ENCODE measurements at regions not wholly inside any gene's neighbourhood (a gene's known extent, or its start where the extent isn't known, plus 50 kb on each side); places are given as distances from the start of the nearest gene placed in this dataset.

DNA sequence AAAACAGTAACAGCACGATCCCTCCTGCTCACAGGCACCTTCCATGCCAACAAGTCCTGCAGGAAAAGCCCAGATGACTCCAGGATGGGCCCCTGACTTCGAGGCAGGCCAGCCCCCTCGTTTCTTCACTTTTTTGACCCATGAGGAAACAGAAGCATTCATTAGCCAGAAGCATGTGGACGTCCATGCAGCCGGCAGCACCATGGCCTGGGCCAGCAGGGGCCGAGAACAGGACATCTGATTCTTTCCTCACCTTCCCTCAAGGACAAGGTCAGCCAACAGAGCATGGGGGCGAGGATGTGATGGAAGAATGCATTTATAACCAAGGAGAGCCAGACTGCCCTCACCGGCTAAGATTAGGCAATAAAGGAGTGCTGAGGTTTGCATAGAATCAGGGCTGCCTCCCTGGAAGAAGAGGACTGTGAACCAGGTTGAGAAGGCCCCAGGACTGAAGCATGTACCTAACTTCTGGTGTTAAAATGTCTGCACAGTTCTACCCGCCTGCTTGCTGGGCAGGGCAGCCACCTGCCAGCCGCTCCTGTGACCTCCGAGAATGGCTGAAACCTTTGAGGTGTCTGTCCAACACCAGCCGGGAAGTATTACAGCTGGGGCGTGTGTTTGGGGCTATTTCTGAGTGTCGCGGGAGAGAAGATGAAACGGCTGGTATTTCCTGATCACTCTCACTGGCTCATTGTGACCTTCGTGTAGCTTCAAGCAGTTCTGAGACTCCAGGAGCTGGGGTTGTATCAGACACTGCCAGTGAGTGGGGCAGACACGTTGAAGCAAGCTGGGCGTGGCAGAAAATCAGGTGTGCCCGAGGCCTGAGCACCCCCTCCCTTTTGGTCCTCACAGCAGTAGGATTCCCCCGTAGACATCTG is 94.0 kb upstream of the TNRC6C start:
- FAIRE-seq: no peak

DNA sequence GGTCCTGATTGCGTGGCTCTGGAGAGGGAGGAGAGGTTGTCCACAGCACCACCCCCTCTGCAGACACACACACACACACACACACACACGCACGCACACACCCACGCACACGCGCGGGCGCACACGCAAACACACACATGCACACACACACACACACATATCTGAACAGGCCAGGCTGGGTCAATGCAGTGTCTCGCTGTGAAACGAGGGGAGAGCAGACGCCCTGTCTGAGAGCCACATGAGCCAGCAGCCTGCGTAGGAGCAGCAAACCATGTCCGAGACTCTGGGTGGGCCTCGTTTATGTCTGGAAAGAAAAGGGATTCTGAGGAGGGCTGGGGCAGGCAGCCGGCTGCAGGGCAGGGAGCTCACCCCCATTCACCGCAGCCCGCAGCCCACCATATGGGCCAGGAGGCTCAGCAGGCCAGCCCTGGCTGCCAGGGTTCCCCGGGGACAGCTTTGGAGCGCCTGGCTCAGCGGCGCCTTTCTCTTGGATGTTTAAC is 93.3 kb upstream of the TNRC6C start:
- FAIRE-seq: no peak

DNA sequence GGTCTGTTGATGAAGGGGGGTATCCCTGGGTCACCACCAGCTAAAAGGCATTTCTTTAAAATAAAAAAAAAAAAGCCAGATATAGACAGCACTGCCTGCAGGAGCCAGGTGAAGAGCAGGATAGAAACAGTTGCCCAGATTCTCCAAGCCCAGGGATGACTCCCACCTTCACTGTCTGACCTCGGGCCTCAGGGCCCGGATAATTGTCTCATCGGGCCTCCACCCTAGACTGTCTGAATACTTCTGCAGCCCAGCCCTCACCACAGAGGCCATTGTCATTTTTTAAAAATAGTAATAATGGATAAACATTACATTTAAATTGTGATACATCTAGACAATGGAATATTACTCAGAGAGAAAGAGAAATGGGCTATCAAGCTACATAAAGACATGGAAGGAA is 92.8 kb upstream of the TNRC6C start:
- FAIRE-seq: no peak

DNA sequence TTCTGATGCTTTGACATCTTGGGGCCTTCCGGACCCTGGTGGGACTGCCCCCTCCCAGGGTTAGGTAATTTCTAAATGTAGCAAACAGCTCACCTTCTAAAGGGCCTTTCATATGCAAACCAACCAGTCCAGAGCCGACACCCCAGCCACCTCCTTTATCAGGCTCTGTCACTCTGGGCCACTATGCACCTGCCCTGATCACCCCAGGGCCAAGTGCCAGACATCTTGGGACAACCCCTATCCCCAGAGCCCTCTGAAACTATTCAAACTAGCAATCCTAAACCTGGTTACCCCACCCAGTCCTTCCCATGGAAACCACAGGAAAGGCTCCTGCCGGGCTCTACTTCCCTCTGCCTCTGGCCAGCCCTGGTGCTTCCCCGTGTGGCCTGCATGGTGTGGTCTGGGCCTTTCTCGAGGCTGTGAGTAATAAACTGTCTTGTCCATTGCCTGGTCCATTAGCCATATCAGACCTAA is 91.2 kb upstream of the TNRC6C start:
- no peak for FAIRE-seq

DNA sequence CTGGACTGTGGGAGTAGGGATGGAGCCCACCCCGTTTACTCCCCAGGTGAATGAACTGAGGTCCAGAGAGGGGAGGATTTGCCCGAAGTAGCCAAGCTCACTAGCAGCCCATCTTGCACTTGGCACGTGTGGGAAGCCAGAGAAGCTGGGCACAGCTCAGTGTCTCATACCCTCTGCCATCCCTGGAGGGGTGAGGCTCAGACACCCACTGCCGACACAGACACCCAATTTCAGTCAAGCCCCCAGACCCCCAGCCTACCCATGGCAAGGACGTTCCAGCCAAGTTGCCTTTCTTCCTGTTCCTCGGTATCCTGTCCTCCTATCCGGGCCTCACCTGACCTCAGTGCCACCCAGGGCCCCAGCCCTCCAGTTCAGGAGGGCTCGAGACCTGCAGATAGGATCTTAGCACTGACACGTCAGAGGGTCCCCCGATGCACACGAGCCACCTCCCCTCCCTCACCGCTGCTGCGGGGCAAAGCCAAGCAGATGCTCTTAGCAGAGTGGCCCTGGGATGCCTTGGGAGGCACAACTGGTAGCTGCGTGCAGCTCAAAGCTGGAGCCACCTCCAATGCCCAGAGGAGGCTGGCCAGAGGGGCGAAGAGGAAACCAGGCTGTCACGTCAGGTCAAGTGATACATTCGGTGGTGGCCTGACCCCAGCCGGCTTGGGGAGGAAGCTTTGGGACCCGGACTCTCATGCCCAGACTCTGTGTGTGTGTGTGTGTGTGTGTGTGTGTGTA is 90.4 kb upstream of the TNRC6C start:
- no peak for FAIRE-seq

DNA sequence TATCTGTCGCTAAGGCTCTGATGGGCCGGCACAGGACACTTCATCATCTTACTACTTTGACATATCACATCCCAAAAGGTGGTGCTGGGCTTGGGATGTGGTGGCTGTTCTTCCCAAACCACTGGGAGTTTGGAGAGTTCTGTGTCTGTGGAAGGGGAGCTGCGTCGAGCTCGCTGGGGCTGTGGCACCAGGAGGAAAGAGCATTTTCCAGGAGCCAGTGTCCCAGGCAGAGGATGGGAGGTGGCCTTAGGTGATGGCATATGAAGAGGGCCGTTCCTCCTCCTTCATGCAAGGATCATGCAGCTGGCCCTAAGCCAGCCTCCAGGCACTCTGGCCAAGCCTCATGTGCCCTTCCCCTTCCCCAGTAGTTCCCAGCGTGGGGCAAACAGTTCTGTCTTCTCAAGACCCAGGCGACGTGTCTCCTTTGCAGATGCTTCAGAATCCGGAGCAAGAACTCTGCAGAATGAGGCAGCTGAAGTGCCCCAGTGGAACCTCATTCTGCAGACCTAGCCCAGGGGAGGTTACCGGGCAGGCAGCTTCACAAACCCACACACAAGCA is 89.4 kb upstream of the TNRC6C start:
- no peak for FAIRE-seq

DNA sequence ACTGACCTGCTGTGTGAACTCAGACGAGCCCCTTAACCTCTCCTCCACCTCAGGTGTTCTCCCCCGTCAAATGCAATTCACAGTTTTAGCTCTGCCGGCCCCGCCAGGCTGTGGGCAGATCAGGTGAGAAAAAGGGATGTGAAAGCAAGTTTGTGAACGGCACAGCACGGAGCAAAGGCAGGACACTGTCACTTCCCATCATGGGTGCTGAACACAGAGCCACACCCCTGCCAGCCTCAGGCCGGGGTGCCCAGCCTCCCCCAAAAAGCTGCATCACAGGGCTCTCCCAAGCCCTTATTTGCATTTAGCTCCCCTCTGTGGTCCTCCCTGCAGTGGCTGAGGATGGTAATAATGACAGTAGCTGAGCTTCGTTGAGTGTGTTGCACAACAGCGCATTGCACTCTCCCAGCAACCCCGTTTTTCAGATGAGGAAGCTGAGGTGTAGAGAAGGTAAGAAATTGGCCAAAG is 88.8 kb upstream of the TNRC6C start:
- FAIRE-seq: no peak

DNA sequence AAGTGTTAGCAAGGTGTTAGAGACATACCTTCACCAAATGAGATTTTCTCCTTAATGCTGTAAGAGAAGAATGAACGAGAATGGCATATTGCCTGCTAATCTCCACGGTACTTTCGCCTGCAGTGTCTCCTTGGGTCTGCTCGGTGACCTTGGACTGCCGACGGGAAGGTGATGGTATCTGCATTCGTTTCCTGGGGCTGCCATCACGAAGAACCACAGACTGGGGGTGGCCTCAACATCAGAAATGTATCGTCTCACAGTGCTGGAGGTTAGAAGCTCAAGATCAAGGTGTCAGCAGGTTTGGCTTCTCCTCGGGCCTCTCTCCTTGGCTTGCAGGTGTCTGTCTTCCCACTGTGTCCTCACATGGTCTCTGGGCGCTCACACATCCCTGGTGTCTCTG is 86.3 kb upstream of the TNRC6C start:
- no peak for FAIRE-seq

DNA sequence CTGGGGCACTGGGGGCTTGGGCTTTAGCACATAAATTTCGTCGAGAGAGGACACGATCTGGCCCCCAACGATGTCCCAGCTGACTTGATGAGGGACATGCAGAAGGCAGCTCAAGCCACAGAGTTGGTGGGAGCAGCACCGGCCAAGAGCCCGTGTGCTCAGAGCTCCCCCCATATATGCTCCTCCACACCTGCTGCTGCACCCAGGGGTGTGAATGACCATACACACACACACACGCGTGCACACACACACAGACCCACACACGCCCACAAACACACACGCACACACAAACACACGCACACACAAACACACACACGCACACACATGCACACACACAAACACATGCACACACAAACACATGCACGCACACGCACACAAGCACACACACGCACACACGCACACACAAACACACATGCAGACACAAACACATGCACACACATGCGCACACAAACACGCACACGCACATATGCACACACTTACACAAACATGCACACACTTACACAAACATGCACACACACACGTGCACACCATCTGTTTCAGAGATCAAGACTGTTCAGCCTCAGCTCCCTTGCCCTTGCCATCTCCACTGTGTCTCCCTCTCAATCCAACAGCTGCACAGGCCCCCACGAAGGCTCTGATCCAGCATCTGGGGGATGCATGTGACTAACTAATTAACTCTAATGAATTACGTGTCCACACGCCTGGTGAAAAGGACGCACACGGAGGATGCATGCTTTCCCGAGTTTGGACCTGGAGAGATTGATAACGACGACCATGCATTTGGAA is 85.6 kb upstream of the TNRC6C start:
- FAIRE-seq: no peak

DNA sequence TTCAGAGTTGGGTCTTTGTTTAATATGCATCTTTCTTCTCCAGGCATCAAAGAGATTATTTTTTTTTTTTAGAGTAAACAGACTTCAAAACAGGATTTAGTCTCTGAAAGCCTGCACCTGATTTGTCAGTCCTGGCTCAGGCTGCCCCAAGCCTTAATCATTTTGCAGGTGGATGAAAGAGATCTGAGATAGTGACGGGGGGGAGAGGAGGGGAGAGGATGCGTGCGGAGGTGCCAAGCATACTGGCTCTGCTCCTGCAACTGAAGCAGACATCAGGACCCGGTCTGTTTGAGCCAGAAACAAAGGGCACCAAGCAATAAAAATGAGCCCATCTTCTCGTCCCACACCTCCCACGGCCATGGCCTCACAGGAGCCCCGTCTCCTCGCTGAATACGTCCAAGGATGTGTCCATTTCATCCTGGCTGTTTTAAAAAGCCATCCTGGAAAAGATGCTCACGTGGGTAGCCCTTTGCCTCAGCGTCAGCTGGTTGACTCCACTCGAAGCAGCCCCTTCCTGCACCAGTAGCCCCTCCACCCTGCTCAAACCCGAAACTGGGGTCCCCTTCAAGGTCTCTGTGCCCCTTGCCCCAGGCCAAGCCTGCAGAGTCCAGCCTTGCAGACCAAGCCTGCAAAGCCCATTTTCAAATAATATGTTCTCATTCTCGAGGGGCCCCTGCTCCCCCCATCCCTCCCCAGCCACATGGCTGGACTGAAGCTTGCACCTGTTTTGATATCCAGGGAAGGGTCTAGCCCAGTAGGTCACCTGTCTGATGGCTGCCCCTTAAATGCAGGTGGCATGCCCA is 84.8 kb upstream of the TNRC6C start:
- FAIRE-seq: no peak

DNA sequence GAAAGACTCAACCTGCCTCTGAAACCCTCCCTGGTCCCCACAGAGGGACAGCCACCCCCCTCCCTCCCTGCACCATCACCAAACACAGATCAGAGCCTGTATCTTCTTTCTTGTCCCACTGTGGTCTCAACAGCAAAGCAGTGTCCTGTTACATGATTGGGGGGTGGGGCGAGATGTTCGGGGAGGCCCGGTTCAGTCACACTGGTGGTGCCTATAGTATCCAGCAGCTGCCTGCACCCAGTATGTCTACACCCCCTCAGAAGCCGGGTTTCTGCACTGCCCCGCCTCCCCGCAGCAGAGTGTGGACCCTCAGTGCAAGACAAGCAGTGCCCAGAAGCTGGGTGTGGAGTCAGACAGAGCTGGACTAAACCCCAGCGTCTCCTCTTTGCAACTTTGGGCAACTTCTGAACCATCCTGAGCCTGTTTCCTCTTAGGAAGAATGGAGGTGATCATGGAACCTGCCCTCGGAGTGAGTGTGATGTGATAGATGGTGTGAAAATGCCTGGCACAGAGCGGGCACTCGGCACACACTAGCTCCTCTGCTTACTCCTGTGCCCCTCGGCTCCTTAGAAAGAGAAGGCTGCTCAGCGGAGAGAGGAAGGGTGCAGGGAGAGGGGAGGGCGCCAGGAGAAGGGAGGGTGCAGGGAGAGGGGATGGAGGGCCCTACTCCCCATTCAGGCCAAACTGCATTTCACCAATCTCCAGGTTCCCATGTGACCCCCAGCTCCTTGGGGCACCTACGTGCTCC is 84.0 kb upstream of the TNRC6C start:
- FAIRE-seq: no peak

DNA sequence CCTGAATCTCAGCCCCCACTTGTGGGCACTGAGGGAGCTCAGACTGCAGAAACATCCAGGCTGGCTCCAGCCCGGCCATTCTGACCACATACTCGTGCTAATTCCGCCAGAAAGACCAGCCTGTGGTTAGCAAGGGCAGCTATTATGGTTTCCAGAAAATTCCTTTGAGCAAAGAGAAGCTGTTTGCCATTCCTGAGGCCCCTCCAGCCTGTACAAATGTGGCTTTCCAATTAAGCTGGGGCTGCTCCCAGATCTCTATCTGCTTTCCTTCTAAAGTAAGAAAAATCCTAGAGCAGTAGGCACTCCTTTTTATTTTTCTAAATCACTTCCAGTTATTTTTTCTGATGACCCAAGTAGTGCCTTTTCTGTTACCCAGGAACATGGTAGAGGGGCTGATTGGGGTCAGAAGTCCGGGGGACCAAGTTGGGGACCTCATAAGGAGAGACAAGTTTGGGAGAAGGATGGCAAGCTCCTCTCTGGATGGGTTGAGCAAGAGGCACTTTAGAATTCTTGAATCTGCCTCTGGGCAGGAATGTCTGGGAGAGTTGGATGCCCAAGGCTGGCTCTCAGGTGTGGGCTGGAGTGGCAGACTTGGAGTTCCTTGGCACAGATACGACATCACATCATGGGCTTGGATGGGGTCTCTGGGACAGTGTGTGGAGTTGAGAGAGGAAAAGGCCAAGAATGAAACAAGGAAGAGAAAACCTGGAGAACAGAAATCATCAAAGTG is 83.3 kb upstream of the TNRC6C start:
- FAIRE-seq: no peak

DNA sequence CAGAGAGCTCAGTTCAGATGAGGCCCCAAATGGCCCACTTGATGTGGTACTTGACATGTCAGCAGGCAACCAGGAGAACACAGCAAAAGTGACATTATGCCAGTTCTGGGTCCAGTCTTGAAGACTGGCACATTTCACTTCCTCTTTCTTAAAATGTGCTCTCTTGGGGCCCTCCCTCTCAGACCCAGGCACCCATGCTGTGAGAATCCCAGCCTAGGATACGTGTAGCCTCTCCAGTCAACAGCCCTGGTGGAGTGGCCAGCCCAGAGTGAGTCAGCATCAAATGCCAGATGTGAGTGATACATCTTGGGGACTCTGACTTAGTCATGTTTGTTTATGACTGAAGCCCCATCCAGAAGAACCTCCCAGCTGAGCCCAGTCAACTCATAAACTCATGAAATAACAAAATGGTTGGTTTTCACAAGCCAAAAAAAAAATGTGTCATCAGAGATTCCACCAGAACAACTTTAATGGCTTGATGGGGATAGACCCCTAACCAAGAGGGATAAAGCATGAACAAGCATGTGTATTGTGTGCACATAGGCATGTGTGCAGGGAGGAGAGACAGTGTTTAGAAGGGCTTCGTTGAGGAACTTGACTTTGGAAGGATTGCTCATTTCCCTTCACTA is 82.5 kb upstream of the TNRC6C start:
- no peak for FAIRE-seq

DNA sequence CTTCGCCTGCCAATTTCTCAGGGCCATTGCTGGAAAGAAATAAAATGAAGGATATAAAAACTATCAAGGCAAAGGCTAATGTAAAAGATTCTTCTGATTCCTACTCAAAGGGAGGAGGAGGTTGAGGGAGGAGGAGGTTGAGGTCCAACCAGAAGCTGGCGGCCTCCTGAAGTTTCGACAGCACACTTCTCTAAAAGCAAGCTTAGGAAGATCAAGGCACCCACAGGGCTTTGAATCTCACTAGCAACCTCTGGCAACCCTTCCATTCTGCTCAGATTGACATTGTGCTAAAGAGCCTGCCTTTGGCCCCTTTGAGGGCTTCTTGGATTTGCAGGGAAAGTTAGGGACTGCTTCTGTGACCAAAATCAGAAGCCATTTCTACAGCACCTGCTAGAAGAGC is 81.5 kb upstream of the TNRC6C start:
- no peak for FAIRE-seq

DNA sequence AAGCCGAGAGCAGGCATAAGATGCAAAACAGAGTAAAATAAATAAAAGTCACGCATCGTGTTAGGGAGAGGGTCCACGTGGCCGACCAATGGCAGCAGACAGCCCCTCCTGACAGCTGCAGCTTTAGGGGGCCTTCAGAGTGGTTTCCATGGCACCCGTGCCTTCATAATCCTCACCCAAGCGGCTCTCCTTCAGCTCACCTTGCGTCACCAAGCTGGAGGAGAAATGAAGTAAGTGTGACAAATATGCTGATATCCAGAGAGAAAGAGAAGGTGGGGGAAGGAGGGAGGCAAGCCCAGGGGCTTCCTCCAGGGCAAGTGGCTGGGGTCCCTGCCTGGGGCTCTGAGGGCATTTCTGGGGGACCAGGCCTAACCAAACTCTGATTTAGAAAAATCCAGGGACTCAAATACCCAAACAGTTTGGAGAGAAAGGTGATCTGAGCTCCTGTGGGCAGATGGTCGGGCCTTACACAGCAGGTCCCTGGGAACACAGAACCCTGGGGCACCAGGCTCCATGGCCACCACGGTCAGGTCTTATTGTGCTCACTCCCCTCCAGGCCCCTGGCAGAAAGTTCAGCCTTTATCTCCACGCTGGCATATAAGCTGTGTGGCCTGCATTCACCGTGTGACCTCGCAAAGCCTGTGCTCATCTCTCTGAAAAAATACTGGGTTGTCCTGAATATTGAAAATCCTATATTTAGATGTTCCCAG is 80.7 kb upstream of the TNRC6C start:
- FAIRE-seq: no peak

DNA sequence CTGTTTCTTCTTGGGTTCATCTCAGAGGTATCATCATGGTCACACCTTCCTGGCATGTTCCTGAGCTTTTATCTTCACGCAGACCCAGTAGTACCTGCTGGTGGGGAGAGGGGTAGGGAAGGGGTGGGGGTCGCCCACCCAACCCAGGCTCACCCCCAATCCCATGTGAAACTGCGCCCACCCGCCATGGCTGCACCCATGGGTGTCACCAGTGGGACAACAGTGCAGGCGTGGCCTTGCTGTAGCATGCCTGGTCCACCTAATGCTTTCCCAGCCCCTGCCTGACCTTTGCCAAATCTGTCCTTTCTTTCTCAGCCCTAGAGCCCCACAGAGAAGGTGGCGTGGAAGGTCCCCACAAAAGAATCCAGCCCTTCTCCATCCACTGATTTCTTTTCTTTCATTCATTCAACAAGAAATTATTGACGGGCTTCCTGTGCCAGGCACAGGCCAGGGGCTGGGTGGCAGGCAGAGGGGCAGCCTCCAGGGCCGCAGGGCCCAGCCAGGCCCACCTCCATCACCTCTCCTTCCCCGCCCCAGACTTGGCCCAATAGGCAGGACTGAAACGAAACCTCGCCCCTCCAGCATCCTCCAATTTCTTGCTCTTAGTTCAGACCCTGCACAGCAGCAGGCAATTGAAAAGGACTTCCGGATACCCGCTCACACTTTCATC is 79.1 kb upstream of the TNRC6C start:
- FAIRE-seq: no peak

DNA sequence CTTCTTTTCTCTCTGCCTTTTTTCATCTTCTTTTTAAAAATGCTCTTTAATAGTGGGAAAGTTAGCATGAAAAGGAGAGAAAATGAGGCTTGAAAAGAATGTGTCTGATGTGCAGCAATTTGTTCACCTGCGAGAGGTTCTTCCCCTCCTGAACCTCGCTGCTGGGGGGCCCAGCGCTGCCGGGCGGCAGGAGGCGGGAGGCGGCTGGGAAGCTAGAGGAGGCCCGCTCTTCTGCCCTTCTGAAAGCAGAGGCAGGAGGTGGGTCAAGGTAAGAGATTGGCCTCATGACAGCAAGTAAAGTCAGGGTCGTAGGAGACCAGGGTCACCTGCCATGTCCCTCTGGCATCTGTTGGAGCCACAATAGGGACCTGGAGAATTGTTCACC is 78.6 kb upstream of the TNRC6C start:
- FAIRE-seq: no peak

DNA sequence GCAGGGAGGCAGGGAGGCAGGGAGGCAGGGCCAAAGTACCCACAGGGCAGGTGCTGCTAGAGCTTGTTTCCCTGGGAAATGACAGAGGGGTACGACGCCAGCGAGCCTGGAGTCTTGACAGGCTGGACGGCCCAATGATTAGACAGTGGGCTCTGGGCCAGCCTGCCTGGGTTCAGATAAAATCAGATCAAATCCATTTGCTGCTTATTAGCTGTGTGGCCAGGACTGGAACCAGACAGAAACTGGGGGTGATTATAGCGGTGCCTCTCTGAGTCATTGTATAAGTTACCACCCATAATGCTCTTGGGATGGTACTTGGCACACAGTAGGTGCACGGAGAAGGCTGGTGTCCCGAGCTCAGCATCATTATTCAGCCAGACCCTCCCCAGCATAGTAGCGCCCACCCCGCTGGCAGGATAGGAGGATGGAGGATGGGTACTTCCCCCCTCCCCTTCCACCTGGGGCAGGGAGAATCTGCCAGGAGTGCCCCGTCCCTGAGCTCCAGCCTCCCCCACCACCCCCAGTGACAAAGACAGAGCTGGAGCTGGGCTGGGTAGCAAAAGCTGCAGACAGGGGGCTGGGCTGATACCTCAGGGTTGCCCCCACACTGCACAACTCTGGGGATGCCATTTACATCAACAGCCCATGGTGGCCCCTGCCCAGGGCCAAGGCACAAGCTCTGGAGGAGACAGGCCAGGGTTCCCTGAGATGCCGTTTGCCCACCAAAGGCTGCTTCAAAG is 77.6 kb upstream of the TNRC6C start:
- FAIRE-seq: no peak

Measured in endometrium (tissue), 2 donors.